OCI-LY1 (cell line): ENCODE measurements at regions not wholly inside any gene's neighbourhood (a gene's known extent, or its start where the extent isn't known, plus 50 kb on each side); places are given as distances from the start of the nearest gene placed in this dataset.

Experiments
- H2AFZ ChIP-seq: fragments of 200-600 bp; sonication (generic), shearing (Covaris generic); 2 replicates; pipeline ENCODE4 v1.6.0; 2014; ENCODE audit warnings: antibody characterized with exemption, mild to moderate bottlenecking, low read length
- H3F3A ChIP-seq: fragments of 200-600 bp; sonication (generic), shearing (Covaris generic); 2 replicates; pipeline ENCODE4 v1.6.0; 2014; ENCODE audit warnings: mild to moderate bottlenecking, antibody characterized with exemption, low read length, moderate library complexity; ENCODE audit not compliant: insufficient read depth
- H3K27ac ChIP-seq: fragments of 200-600 bp; sonication (generic); 2 replicates; pipeline ENCODE4 v1.5.1; 2014; ENCODE audit warnings: low read length, mixed run types, mild to moderate bottlenecking, low read depth; ENCODE audit not compliant: poor library complexity, severe bottlenecking
- H3K27me3 ChIP-seq: fragments of 200-600 bp; sonication (generic); 2 replicates; pipeline ENCODE4 v1.6.0; 2014; ENCODE audit warnings: antibody characterized with exemption, mild to moderate bottlenecking, low read length, moderate library complexity; ENCODE audit not compliant: insufficient read depth
- H3K36me3 ChIP-seq: fragments of 200-600 bp; sonication (generic); 2 replicates; pipeline ENCODE4 v1.6.1; 2014; ENCODE audit warnings: mild to moderate bottlenecking, antibody characterized with exemption, low read length, moderate library complexity, mixed read lengths; ENCODE audit not compliant: insufficient read depth
- H3K4me1 ChIP-seq: fragments of 200-600 bp; sonication (generic); 2 replicates; pipeline ENCODE4 v1.5.1; 2014; ENCODE audit warnings: mild to moderate bottlenecking, low read length, moderate library complexity; ENCODE audit not compliant: insufficient read depth, severe bottlenecking
- H3K4me2 ChIP-seq: fragments of 200-600 bp; sonication (generic), shearing (Covaris generic); 2 replicates; pipeline ENCODE4 v1.6.1; 2014; ENCODE audit warnings: low read length
- H3K4me3 ChIP-seq: fragments of 200-600 bp; sonication (generic); 2 replicates; pipeline ENCODE4 v1.5.1; 2014; ENCODE audit warnings: low read length, low read depth, mild to moderate bottlenecking, mixed read lengths; ENCODE audit not compliant: poor library complexity, severe bottlenecking
- H3K79me2 ChIP-seq: fragments of 200-600 bp; shearing (Covaris generic); 2 replicates; pipeline ENCODE4 v1.6.1; 2016; ENCODE audit warnings: mixed run types, low read length, mixed read lengths; ENCODE audit not compliant: insufficient read depth
- H3K9ac ChIP-seq: fragments of 200-600 bp; sonication (generic), shearing (Covaris generic); 2 replicates; pipeline ENCODE4 v1.6.1; 2014; ENCODE audit warnings: mild to moderate bottlenecking, low read length, mixed read lengths
- H3K9me2 ChIP-seq: fragments of 200-600 bp; sonication (generic), shearing (Covaris generic); 2 replicates; pipeline ENCODE4 v1.6.1; 2014; ENCODE audit warnings: low read depth, mild to moderate bottlenecking, low read length, mixed read lengths
- H3K9me3 ChIP-seq: fragments of 200-600 bp; shearing (Covaris generic); 2 replicates; pipeline ENCODE4 v1.6.1; 2014; ENCODE audit warnings: low read length, mixed read lengths
- H4K20me1 ChIP-seq: fragments of 200-600 bp; sonication (generic), shearing (Covaris generic); 2 replicates; pipeline ENCODE4 v1.6.0; 2016; ENCODE audit warnings: mild to moderate bottlenecking, low read length; ENCODE audit not compliant: insufficient read depth
- CTCF ChIP-seq: fragments of 200-600 bp; sonication (generic), shearing (Covaris generic); IDR thresholded peaks from 2 replicates; pipeline ENCODE4 v1.5.1; 2017; ENCODE audit warnings: mild to moderate bottlenecking, antibody characterized with exemption, low read length, moderate library complexity, mixed read lengths
- EZH2 ChIP-seq: fragments of 200-600 bp; sonication (generic), shearing (Covaris generic); IDR thresholded peaks from 2 replicates; pipeline ENCODE4 v1.8.0; 2017; ENCODE audit warnings: borderline replicate concordance, mixed run types, mild to moderate bottlenecking, antibody characterized with exemption, low read length, moderate library complexity, mixed read lengths

GRCh38 chr22:48240148-48240934 is 1477.9 kb downstream of the TBC1D22A start:
- peaks cover 6% of the 10 kb centered on the region; the same call in 1 of the 2 replicates for H3K27me3 ChIP-seq
- no peaks in the 10 kb centered on the region for H3K9me2 ChIP-seq
- H4K20me1 ChIP-seq, result no peaks in the 10 kb centered on the region
- H3K9me3 ChIP-seq, result no peaks in the 10 kb centered on the region
- no peak overlapping the region for H2AFZ ChIP-seq
- H3K27ac ChIP-seq, result no peak overlapping the region
- H3K79me2 ChIP-seq, result no peaks in the 10 kb centered on the region
- H3K4me2 ChIP-seq, result no peak overlapping the region
- H3K36me3 ChIP-seq, result no peaks in the 10 kb centered on the region
- H3K4me1 ChIP-seq, result peaks cover 7% of the 10 kb centered on the region
- H3F3A ChIP-seq, result no peaks in the 10 kb centered on the region
- H3K4me3 ChIP-seq, result no peak overlapping the region
- no peak overlapping the region for H3K9ac ChIP-seq
- TF ChIP-seq EZH2 (no peak), CTCF (no peak)

- Histone ChIP-seq H3K4me2 (no peak overlapping the region), H2AFZ (no peak overlapping the region), H3F3A (no peaks in the 10 kb centered on the region), H3K9ac (no peak overlapping the region), H3K9me2 (no peaks in the 10 kb centered on the region), H3K36me3 (no peaks in the 10 kb centered on the region), H3K4me1 (peaks cover 7% of the 10 kb centered on the region), H3K4me3 (no peak overlapping the region), H4K20me1 (no peaks in the 10 kb centered on the region), H3K9me3 (no peaks in the 10 kb centered on the region), H3K27me3 (peaks cover 6% of the 10 kb centered on the region; the same call in 1 of the 2 replicates), H3K79me2 (no peaks in the 10 kb centered on the region), H3K27ac (no peak overlapping the region)
- TF ChIP-seq EZH2 (no peak), CTCF (no peak)
Measured at GRCh38 chr22:48239461-48240147, 1477.2 kb downstream of the TBC1D22A start.

- H3K27ac ChIP-seq, result no peak overlapping the region
- TF ChIP-seq CTCF (no peak), EZH2 (no peak)
- H2AFZ ChIP-seq, result no peak overlapping the region
- no peaks in the 10 kb centered on the region; the same call in 1 of the 2 replicates for H3K36me3 ChIP-seq
- H3K4me2 ChIP-seq, result no peak overlapping the region
- no peaks in the 10 kb centered on the region for H3F3A ChIP-seq
- H3K27me3 ChIP-seq, result peaks cover 6% of the 10 kb centered on the region; the same call in 1 of the 2 replicates
- peaks cover 7% of the 10 kb centered on the region for H3K4me1 ChIP-seq
- no peaks in the 10 kb centered on the region for H3K79me2 ChIP-seq
- 0 out of 2 replicates have a peak, but pooled peaks cover under 1% of the 10 kb centered on the region for H3K9me3 ChIP-seq
- no peak overlapping the region for H3K9ac ChIP-seq
- H4K20me1 ChIP-seq, result no peaks in the 10 kb centered on the region
- no peak overlapping the region for H3K4me3 ChIP-seq
- H3K9me2 ChIP-seq, result no peaks in the 10 kb centered on the region
Measured at GRCh38 chr22:48238966-48239365, 1476.5 kb downstream of the TBC1D22A start.
